ENCODE measurements at regions not wholly inside any gene's neighbourhood (a gene's known extent, or its start where the extent isn't known, plus 50 kb on each side); places are given as distances from the start of the nearest gene placed in this dataset.

GRCh38 chr14:76305268-76305826 lies 70.6 kb upstream of the ESRRB start:
- no peak for DNase-seq
- intact Hi-C loops (cut with DNase I) = no loop called here

- intact Hi-C loops (cut with DNase I) = no loop called here
- no peak for DNase-seq
Observed at GRCh38 chr14:76306131-76306530, 69.8 kb upstream of the ESRRB start.

- intact Hi-C loops (cut with DNase I) = no loop called here
- no peak for DNase-seq
Observed at GRCh38 chr14:76307786-76308780, 67.9 kb upstream of the ESRRB start.

- DNase-seq = no peak
- intact Hi-C loops (cut with DNase I) = no loop called here
Observed at GRCh38 chr14:76309572-76310162, 66.3 kb upstream of the ESRRB start.

GRCh38 chr14:76311079-76311758 lies 64.7 kb upstream of the ESRRB start:
- no peak for DNase-seq
- intact Hi-C loops (cut with DNase I) = no loop called here

GRCh38 chr14:76312821-76313220 lies 63.1 kb upstream of the ESRRB start:
- intact Hi-C loops (cut with DNase I) = no loop called here
- no peak for DNase-seq

GRCh38 chr14:76313303-76313702 lies 62.6 kb upstream of the ESRRB start:
- intact Hi-C loops (cut with DNase I) = no loop called here
- DNase-seq = peak in 1 of 10 donors; percentile 21

- intact Hi-C loops (cut with DNase I) = no loop called here
- DNase-seq = no peak
Observed at GRCh38 chr14:76313852-76314251, 62.1 kb upstream of the ESRRB start.

GRCh38 chr14:76314521-76315034 lies 61.4 kb upstream of the ESRRB start:
- intact Hi-C loops (cut with DNase I) = no loop called here
- no peak for DNase-seq

GRCh38 chr14:76320486-76320885 lies 55.5 kb upstream of the ESRRB start:
- DNase-seq = peak in 1 of 10 donors; percentile 48
- intact Hi-C loops (cut with DNase I) = no loop called here

- no peak for DNase-seq
- intact Hi-C loops (cut with DNase I) = no loop called here
Observed at GRCh38 chr14:76320975-76321374, 55.0 kb upstream of the ESRRB start.

GRCh38 chr14:76322594-76323220 lies 53.2 kb upstream of the ESRRB start:
- DNase-seq = peak in 1 of 10 donors; percentile 5

GRCh38 chr14:76323331-76324050 lies 52.4 kb upstream of the ESRRB start:
- DNase-seq = no peak
- intact Hi-C loops (cut with DNase I) = no loop called here

More at GRCh38 chr14:76322594-76323220, 53.2 kb upstream of the ESRRB start:
- intact Hi-C loops (cut with DNase I) = no loop called here

- intact Hi-C loops (cut with DNase I) = no loop called here
- DNase-seq = no peak
Observed at GRCh38 chr14:76324133-76324532, 51.8 kb upstream of the ESRRB start.
